NT2/D1 (cell line): ENCODE measurements at regions not wholly inside any gene's neighbourhood (a gene's known extent, or its start where the extent isn't known, plus 50 kb on each side); places are given as distances from the start of the nearest gene placed in this dataset.

Experiments used
- SUZ12 ChIP-seq: IDR thresholded peaks from 2 replicates; pipeline ENCODE4 v1.6.1; 2011; ENCODE audit not compliant: insufficient read length, insufficient read depth; ENCODE audit errors: extremely low read depth
- YY1 ChIP-seq: IDR thresholded peaks from 2 replicates; pipeline ENCODE4 v1.6.1; 2011; ENCODE audit not compliant: insufficient read length, insufficient read depth

DNA sequence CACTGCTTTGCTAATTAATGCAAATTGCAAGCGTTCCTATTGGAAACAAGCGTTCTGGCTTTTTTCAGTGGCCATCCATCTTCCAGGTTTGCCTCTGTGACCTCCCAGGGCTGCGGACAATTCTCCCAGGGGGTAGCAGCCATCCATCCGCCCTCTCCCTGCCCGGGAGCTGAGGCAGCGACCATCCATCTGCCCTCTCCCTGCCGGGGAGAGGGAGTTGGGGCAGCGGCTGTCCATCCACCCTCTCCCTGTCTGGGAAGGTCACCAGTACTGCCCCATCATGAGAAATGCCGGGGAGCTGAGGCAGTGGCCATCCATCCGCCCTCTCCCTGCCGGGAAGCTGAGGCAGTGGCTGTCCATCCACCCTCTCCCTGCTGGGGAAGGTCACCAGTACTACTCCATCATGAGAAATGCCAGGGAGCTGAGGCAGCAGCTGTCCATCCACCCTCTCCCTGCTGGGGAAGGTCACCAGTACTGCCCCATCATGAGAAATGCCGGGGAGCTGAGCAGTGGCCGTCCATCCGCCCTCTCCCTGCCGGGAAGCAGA lies 394.7 kb downstream of the BRD1 start:
- TF ChIP-seq YY1 (no peak), SUZ12 (no peak)
